ENCODE measurements at regions not wholly inside any gene's neighbourhood (a gene's known extent, or its start where the extent isn't known, plus 50 kb on each side); places are given as distances from the start of the nearest gene placed in this dataset.

DNA sequence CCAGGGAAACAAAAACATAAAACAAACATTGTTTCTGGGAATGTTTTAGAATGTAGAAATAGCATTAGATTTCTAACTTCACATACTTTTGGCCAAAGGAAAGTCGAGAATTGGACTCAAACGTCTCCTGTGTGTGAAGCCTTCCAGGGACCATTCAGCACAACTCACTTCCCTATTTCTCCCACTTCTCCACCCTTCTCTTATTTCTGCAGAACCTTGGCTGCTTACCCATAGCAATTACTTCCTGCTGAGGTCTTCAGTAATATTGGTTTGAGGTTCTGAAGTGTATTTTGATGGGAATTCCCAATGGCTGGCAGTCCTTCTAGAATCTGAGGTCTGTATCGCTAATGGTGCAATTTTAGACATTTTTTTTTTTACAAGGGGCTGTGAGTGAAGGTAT, 158.3 kb upstream of the SNX19 start:
- Histone ChIP-seq H3K4me1 (ENCODE audit: control insufficient read depth, insufficient read depth, low read length) (no peaks in the 10 kb centered on the region), H3K27ac (ENCODE audit: low read length) (no peak overlapping the region), H3K27me3 (ENCODE audit: control insufficient read depth, insufficient read depth, low read length) (no peaks in the 10 kb centered on the region), H3K4me3 (ENCODE audit: low read length) (no peak overlapping the region), H3K36me3 (ENCODE audit: control insufficient read depth, insufficient read depth, low read length) (no peaks in the 10 kb centered on the region), H3K9me3 (ENCODE audit: control insufficient read depth, low read depth, low read length) (no peaks in the 10 kb centered on the region)
- DNase-seq = no peak
- 100% methylated on average over 1 of the region's 3 CpGs for WGBS (ENCODE audit: insufficient coverage, low lambda C conversion rate)

- DNase-seq = no peak
- H3K27ac ChIP-seq (ENCODE audit: low read length) = no peak overlapping the region
- no peaks in the 10 kb centered on the region for H3K9me3 ChIP-seq (ENCODE audit: control insufficient read depth, low read depth, low read length)
- H3K27me3 ChIP-seq (ENCODE audit: control insufficient read depth, insufficient read depth, low read length) = no peaks in the 10 kb centered on the region
- H3K36me3 ChIP-seq (ENCODE audit: control insufficient read depth, insufficient read depth, low read length) = no peaks in the 10 kb centered on the region
- H3K4me3 ChIP-seq (ENCODE audit: low read length) = no peak overlapping the region
- H3K4me1 ChIP-seq (ENCODE audit: control insufficient read depth, insufficient read depth, low read length) = no peaks in the 10 kb centered on the region
Measured at GRCh38 chr11:131077340-131077739, 161.1 kb upstream of the SNX19 start.

DNA sequence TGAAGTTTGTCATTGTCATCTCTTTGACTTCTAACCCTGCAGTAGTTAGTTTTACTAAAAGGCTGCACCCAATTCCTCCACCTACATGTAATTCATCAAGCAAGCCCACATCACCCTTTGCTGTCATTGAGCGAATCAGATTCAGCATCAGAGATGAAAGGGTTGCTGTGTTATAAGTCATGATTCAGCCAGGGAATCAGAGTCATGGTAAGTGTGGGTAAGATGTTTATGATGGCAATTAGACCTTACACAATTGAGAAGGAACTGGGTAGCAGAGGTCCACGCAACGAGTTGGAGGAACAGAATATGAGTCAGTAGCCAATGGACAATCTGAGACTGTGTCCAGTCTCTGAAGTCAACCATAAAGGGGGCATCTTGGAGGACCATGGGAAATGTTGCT, 162.8 kb upstream of the SNX19 start:
- no peaks in the 10 kb centered on the region for H3K27me3 ChIP-seq (ENCODE audit: control insufficient read depth, insufficient read depth, low read length)
- H3K36me3 ChIP-seq (ENCODE audit: control insufficient read depth, insufficient read depth, low read length) = no peaks in the 10 kb centered on the region
- no CpG with 5 or more reads among the region's 3 CpGs for WGBS (ENCODE audit: insufficient coverage, low lambda C conversion rate)
- H3K4me3 ChIP-seq (ENCODE audit: low read length) = no peak overlapping the region
- no peaks in the 10 kb centered on the region for H3K9me3 ChIP-seq (ENCODE audit: control insufficient read depth, low read depth, low read length)
- DNase-seq = no peak
- no peaks in the 10 kb centered on the region for H3K4me1 ChIP-seq (ENCODE audit: control insufficient read depth, insufficient read depth, low read length)
- H3K27ac ChIP-seq (ENCODE audit: low read length) = no peak overlapping the region

DNA sequence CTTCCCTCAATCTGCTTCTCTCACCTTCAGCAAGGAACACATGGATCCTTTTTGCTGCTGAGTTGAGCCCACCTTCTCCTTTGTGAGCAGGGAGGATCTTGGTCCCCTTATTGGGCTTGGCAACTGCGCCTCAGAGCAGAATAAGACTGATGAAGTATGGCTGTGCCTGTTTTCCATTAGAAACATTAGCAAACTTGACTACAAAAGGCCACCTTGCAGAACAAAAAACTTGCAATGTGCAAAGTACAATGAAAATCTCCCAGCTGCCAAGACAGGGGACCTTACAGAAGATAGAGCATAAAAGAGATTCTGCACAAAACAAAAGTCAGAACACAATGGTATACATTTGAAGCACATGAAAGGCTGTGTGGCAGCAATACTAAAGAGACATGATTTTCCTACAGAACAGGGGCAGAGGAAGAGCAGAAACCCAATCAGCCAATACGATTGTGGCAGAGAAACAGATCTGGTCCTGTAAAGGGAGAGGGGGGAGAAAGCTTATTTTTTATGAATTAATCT, 173.5 kb upstream of the SNX19 start:
- Histone ChIP-seq H3K27ac (ENCODE audit: low read length) (no peak overlapping the region), H3K36me3 (ENCODE audit: control insufficient read depth, insufficient read depth, low read length) (no peaks in the 10 kb centered on the region), H3K4me3 (ENCODE audit: low read length) (no peak overlapping the region), H3K4me1 (ENCODE audit: control insufficient read depth, insufficient read depth, low read length) (no peaks in the 10 kb centered on the region), H3K9me3 (ENCODE audit: control insufficient read depth, low read depth, low read length) (peaks cover 3% of the 10 kb centered on the region), H3K27me3 (ENCODE audit: control insufficient read depth, insufficient read depth, low read length) (no peaks in the 10 kb centered on the region)
- no peak for DNase-seq
- WGBS (ENCODE audit: insufficient coverage, low lambda C conversion rate) = 82% methylated on average over 2 of the region's 2 CpGs

GRCh38 chr11:131092469-131092868, 176.2 kb upstream of the SNX19 start:
- Histone ChIP-seq H3K9me3 (ENCODE audit: control insufficient read depth, low read depth, low read length) (no peaks in the 10 kb centered on the region), H3K36me3 (ENCODE audit: control insufficient read depth, insufficient read depth, low read length) (no peaks in the 10 kb centered on the region), H3K4me1 (ENCODE audit: control insufficient read depth, insufficient read depth, low read length) (no peaks in the 10 kb centered on the region), H3K27me3 (ENCODE audit: control insufficient read depth, insufficient read depth, low read length) (no peaks in the 10 kb centered on the region), H3K4me3 (ENCODE audit: low read length) (no peak overlapping the region), H3K27ac (ENCODE audit: low read length) (no peak overlapping the region)
- WGBS (ENCODE audit: insufficient coverage, low lambda C conversion rate) = 83% methylated on average over 1 of the region's 3 CpGs
- no peak for DNase-seq

- H3K9me3 ChIP-seq (ENCODE audit: control insufficient read depth, low read depth, low read length) = no peaks in the 10 kb centered on the region
- DNase-seq = no peak
- WGBS (ENCODE audit: insufficient coverage, low lambda C conversion rate) = no CpG with 5 or more reads among the region's 1 CpG
- no peak overlapping the region for H3K27ac ChIP-seq (ENCODE audit: low read length)
- H3K4me1 ChIP-seq (ENCODE audit: control insufficient read depth, insufficient read depth, low read length) = no peaks in the 10 kb centered on the region
- H3K27me3 ChIP-seq (ENCODE audit: control insufficient read depth, insufficient read depth, low read length) = no peaks in the 10 kb centered on the region
- H3K36me3 ChIP-seq (ENCODE audit: control insufficient read depth, insufficient read depth, low read length) = no peaks in the 10 kb centered on the region
- no peak overlapping the region for H3K4me3 ChIP-seq (ENCODE audit: low read length)
Measured at GRCh38 chr11:131094827-131095226, 178.5 kb upstream of the SNX19 start.

GRCh38 chr11:131095511-131096185, 179.4 kb upstream of the SNX19 start:
- WGBS (ENCODE audit: insufficient coverage, low lambda C conversion rate) = no CpG with 5 or more reads among the region's 11 CpGs
- Histone ChIP-seq H3K27me3 (ENCODE audit: control insufficient read depth, insufficient read depth, low read length) (no peaks in the 10 kb centered on the region), H3K36me3 (ENCODE audit: control insufficient read depth, insufficient read depth, low read length) (no peaks in the 10 kb centered on the region), H3K9me3 (ENCODE audit: control insufficient read depth, low read depth, low read length) (no peaks in the 10 kb centered on the region), H3K27ac (ENCODE audit: low read length) (no peak overlapping the region), H3K4me3 (ENCODE audit: low read length) (no peak overlapping the region), H3K4me1 (ENCODE audit: control insufficient read depth, insufficient read depth, low read length) (no peaks in the 10 kb centered on the region)
- DNase-seq = no peak

GRCh38 chr11:131099013-131099412, 182.7 kb upstream of the SNX19 start:
- Histone ChIP-seq H3K4me1 (ENCODE audit: control insufficient read depth, insufficient read depth, low read length) (no peaks in the 10 kb centered on the region), H3K4me3 (ENCODE audit: low read length) (no peak overlapping the region), H3K27me3 (ENCODE audit: control insufficient read depth, insufficient read depth, low read length) (no peaks in the 10 kb centered on the region), H3K36me3 (ENCODE audit: control insufficient read depth, insufficient read depth, low read length) (no peaks in the 10 kb centered on the region), H3K9me3 (ENCODE audit: control insufficient read depth, low read depth, low read length) (no peaks in the 10 kb centered on the region), H3K27ac (ENCODE audit: low read length) (no peak overlapping the region)
- 100% methylated on average over 1 of the region's 6 CpGs for WGBS (ENCODE audit: insufficient coverage, low lambda C conversion rate)
- DNase-seq = no peak

GRCh38 chr11:131099746-131100145, 183.5 kb upstream of the SNX19 start:
- Histone ChIP-seq H3K27me3 (ENCODE audit: control insufficient read depth, insufficient read depth, low read length) (no peaks in the 10 kb centered on the region), H3K4me3 (ENCODE audit: low read length) (no peak overlapping the region), H3K27ac (ENCODE audit: low read length) (no peak overlapping the region), H3K36me3 (ENCODE audit: control insufficient read depth, insufficient read depth, low read length) (no peaks in the 10 kb centered on the region), H3K9me3 (ENCODE audit: control insufficient read depth, low read depth, low read length) (no peaks in the 10 kb centered on the region), H3K4me1 (ENCODE audit: control insufficient read depth, insufficient read depth, low read length) (no peaks in the 10 kb centered on the region)
- 69% methylated on average over 1 of the region's 1 CpG for WGBS (ENCODE audit: insufficient coverage, low lambda C conversion rate)
- no peak for DNase-seq

DNA sequence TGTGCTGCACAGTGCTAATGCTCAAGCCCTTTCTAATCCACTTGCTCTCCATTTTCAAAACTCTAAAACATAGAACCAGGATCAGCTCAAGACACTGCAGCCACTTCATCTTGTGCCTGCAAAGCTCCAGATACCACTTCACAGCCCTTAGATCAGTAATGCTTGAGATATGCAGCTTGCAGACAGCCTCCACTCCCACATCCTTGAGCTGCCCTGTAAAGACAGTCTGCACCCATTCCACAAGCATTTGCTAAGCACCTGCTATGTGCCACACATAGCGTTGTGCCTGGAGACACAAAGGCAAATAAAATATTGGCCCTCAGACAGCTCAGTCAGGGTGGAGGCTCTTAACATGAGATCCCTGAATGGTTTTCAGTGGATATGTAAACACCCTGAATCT, 192.5 kb upstream of the SNX19 start:
- H3K4me1 ChIP-seq (ENCODE audit: control insufficient read depth, insufficient read depth, low read length) = no peaks in the 10 kb centered on the region
- no CpG with 5 or more reads among the region's 1 CpG for WGBS (ENCODE audit: insufficient coverage, low lambda C conversion rate)

GRCh38 chr11:131109257-131109656, 193.0 kb upstream of the SNX19 start:
- 69% methylated on average over 3 of the region's 4 CpGs for WGBS (ENCODE audit: insufficient coverage, low lambda C conversion rate)
- H3K36me3 ChIP-seq (ENCODE audit: control insufficient read depth, insufficient read depth, low read length) = no peaks in the 10 kb centered on the region
- no peaks in the 10 kb centered on the region for H3K4me1 ChIP-seq (ENCODE audit: control insufficient read depth, insufficient read depth, low read length)
- H3K27ac ChIP-seq (ENCODE audit: low read length) = no peak overlapping the region
- H3K9me3 ChIP-seq (ENCODE audit: control insufficient read depth, low read depth, low read length) = peaks cover 3% of the 10 kb centered on the region
- no peak for DNase-seq
- no peak overlapping the region for H3K4me3 ChIP-seq (ENCODE audit: low read length)
- no peaks in the 10 kb centered on the region for H3K27me3 ChIP-seq (ENCODE audit: control insufficient read depth, insufficient read depth, low read length)

More for the DNA sequence above, 192.5 kb upstream of the SNX19 start:
- H3K27me3 ChIP-seq (ENCODE audit: control insufficient read depth, insufficient read depth, low read length) = no peaks in the 10 kb centered on the region
- peaks cover 3% of the 10 kb centered on the region for H3K9me3 ChIP-seq (ENCODE audit: control insufficient read depth, low read depth, low read length)
- H3K36me3 ChIP-seq (ENCODE audit: control insufficient read depth, insufficient read depth, low read length) = no peaks in the 10 kb centered on the region
- DNase-seq = no peak
- H3K4me3 ChIP-seq (ENCODE audit: low read length) = no peak overlapping the region
- no peak overlapping the region for H3K27ac ChIP-seq (ENCODE audit: low read length)
